Tibial artery (tissue), 4 donors: ENCODE measurements at regions not wholly inside any gene's neighbourhood (a gene's known extent, or its start where the extent isn't known, plus 50 kb on each side); places are given as distances from the start of the nearest gene placed in this dataset.

Experiments used
- DNase-seq, 2 donors: peaks; one replicate each; pipeline ENCODE4 v3.0.0-alpha.2; 2019
- H3K27ac ChIP-seq, 2 donors: fragments of 200-600 bp; sonication (generic) in 1 of 2; 1 replicate in 1 of 2; 2 replicates in 1 of 2; pipeline ENCODE4 v1.5.1; 2018 to 2019; ENCODE audit warnings: mild to moderate bottlenecking in 1 of 2
- H3K27me3 ChIP-seq, 2 donors: fragments of 200-600 bp; sonication (generic) in 1 of 2; one replicate each; pipeline versions ENCODE4 v1.5.1 to v1.6.0; 2016 to 2019
- H3K36me3 ChIP-seq, 3 donors: fragments of 200-600 bp; sonication (generic) in 2 of 3; one replicate each; pipeline ENCODE4 v1.5.1; 2016 to 2019; ENCODE audit warnings: mild to moderate bottlenecking in 2 of 3
- H3K4me1 ChIP-seq, 4 donors: fragments of 200-600 bp; sonication (generic) in 2 of 4; 1 replicate in 3 of 4; 2 replicates in 1 of 4; pipeline ENCODE4 v1.5.1; 2016 to 2019
- H3K4me3 ChIP-seq, 2 donors: fragments of 200-600 bp; sonication (generic) in 1 of 2; 1 replicate in 1 of 2; 2 replicates in 1 of 2; pipeline ENCODE4 v1.5.1; 2018 to 2019; ENCODE audit warnings: mild to moderate bottlenecking in 2 of 2
- H3K9me3 ChIP-seq, 3 donors: fragments of 200-600 bp; sonication (generic) in 1 of 3; one replicate each; pipeline ENCODE4 v1.5.1; 2016 to 2019
- CTCF ChIP-seq, 2 experiments: fragments of 200-600 bp in 1 of 2; fragments of 450-650 bp in 1 of 2; IDR thresholded peaks; one replicate each; pipeline ENCODE4 v1.5.1; 2017 to 2019; ENCODE audit warnings: antibody characterized with exemption in 2 of 2, mild to moderate bottlenecking in 1 of 2, moderate library complexity in 1 of 2
- intact Hi-C: fragments of 100-400 bp; cut with DNase I; formaldehyde crosslinking; loops from one replicate; pipeline ENCODE4 v1.15.0; 2023; ENCODE audit warnings: low total_unique reads

- no peak for TF ChIP-seq CTCF (IDR thresholded peaks at IDR 0.05)
- DNase-seq, result no peak
- H3K4me3 ChIP-seq, result no peak overlapping the region
- H3K36me3 ChIP-seq, result no peaks in the 10 kb centered on the region
- peaks cover 0 to 7% of the 10 kb centered on the region in 2 donors for H3K27me3 ChIP-seq
- no peaks in the 10 kb centered on the region for H3K4me1 ChIP-seq
- H3K9me3 ChIP-seq, result peaks cover 0 to 12% (median 11%) of the 10 kb centered on the region in 3 donors
- no peak overlapping the region for H3K27ac ChIP-seq
- intact Hi-C loops, result no loop called here
These were observed 178.4 kb downstream of the MRPL14 start for GRCh38 chr6:43948527-43949485.

GRCh38 chr6:43947860-43948259 lies 177.8 kb downstream of the VEGFA start:
- Histone ChIP-seq H3K36me3 (no peaks in the 10 kb centered on the region), H3K9me3 (peaks cover 0 to 12% (median 11%) of the 10 kb centered on the region in 3 donors), H3K27me3 (no peaks in the 10 kb centered on the region), H3K4me3 (no peak overlapping the region), H3K4me1 (no peaks in the 10 kb centered on the region), H3K27ac (no peak overlapping the region)
- no peak for DNase-seq
- no peak for TF ChIP-seq CTCF (IDR thresholded peaks at IDR 0.05)
- intact Hi-C loops, result no loop called here

GRCh38 chr6:43946641-43947363 lies 176.8 kb downstream of the VEGFA start:
- H3K4me1 ChIP-seq, result no peaks in the 10 kb centered on the region
- H3K4me3 ChIP-seq, result no peak overlapping the region
- H3K9me3 ChIP-seq, result peaks cover 0 to 12% (median 11%) of the 10 kb centered on the region in 3 donors
- no peak overlapping the region for H3K27ac ChIP-seq
- no peak for TF ChIP-seq CTCF (IDR thresholded peaks at IDR 0.05)
- DNase-seq, result no peak
- no peaks in the 10 kb centered on the region for H3K27me3 ChIP-seq
- H3K36me3 ChIP-seq, result no peaks in the 10 kb centered on the region
- intact Hi-C loops, result no loop called here

GRCh38 chr6:43945768-43946080 lies 175.7 kb downstream of the VEGFA start:
- H3K27ac ChIP-seq, result no peak overlapping the region
- DNase-seq, result no peak
- intact Hi-C loops, result no loop called here
- TF ChIP-seq CTCF (IDR thresholded peaks at IDR 0.05), result no peak
- H3K4me3 ChIP-seq, result no peak overlapping the region
- H3K36me3 ChIP-seq, result no peaks in the 10 kb centered on the region
- H3K27me3 ChIP-seq, result no peaks in the 10 kb centered on the region
- peaks cover 0 to 12% (median 11%) of the 10 kb centered on the region in 3 donors for H3K9me3 ChIP-seq
- no peaks in the 10 kb centered on the region for H3K4me1 ChIP-seq

GRCh38 chr6:43944908-43945767 lies 175.1 kb downstream of the VEGFA start:
- DNase-seq, result no peak
- Histone ChIP-seq H3K36me3 (no peaks in the 10 kb centered on the region), H3K9me3 (peaks cover 0 to 12% (median 11%) of the 10 kb centered on the region in 3 donors), H3K27me3 (no peaks in the 10 kb centered on the region), H3K4me1 (no peaks in the 10 kb centered on the region), H3K27ac (no peak overlapping the region), H3K4me3 (no peak overlapping the region)
- intact Hi-C loops, result no loop called here
- no peak for TF ChIP-seq CTCF (IDR thresholded peaks at IDR 0.05)
